Type B pancreatic cell (in vitro differentiated cells): ENCODE measurements at regions not wholly inside any gene's neighbourhood (a gene's known extent, or its start where the extent isn't known, plus 50 kb on each side); places are given as distances from the start of the nearest gene placed in this dataset.
A peak's percentile ranks its signal among the peaks of the same experiment; 100 is the strongest.

ENCODE experiments used
- DNase-seq: peaks from one replicate; pipeline ENCODE4 v3.0.0; 2021; ENCODE audit warnings: mixed read lengths; ENCODE audit not compliant: unreplicated experiment; ENCODE audit errors: extremely low spot score
- H3K27ac Mint-ChIP-seq: 2 replicates; pipeline ENCODE4 v1.8.0; 2021; ENCODE audit warnings: mild to moderate bottlenecking, mixed read lengths
- H3K27me3 Mint-ChIP-seq: 2 replicates; pipeline ENCODE4 v1.8.0; 2021; ENCODE audit warnings: mixed read lengths
- H3K36me3 Mint-ChIP-seq: 2 replicates; pipeline ENCODE4 v1.8.0; 2021; ENCODE audit warnings: mixed read lengths
- H3K4me1 Mint-ChIP-seq: one replicate; pipeline ENCODE4 v1.8.0; 2021; ENCODE audit warnings: mixed read lengths; ENCODE audit not compliant: unreplicated experiment
- H3K4me3 Mint-ChIP-seq: 2 replicates; pipeline ENCODE4 v1.8.0; 2021; ENCODE audit warnings: mild to moderate bottlenecking, mixed read lengths
- H3K9me3 Mint-ChIP-seq: 2 replicates; pipeline ENCODE4 v1.8.0; 2021; ENCODE audit warnings: mixed read lengths
- TF ChIP-seq, protein P1 (sequence below): fragments of 200-600 bp; sonication (generic); conservative IDR thresholded peaks from 2 replicates; pipeline ENCODE4 v1.5.0; 2021; ENCODE audit warnings: antibody characterized with exemption, mild to moderate bottlenecking

- DNase-seq: no peak
- Mint-ChIP-seq H3K4me1 (peaks cover 10% of the 10 kb centered on the region), H3K4me3 (no peak overlapping the region), H3K27me3 (peaks cover 3% of the 10 kb centered on the region), H3K36me3 (no peaks in the 10 kb centered on the region), H3K27ac (no peak overlapping the region), H3K9me3 (no peaks in the 10 kb centered on the region)
- TF ChIP-seq, protein P1, sequence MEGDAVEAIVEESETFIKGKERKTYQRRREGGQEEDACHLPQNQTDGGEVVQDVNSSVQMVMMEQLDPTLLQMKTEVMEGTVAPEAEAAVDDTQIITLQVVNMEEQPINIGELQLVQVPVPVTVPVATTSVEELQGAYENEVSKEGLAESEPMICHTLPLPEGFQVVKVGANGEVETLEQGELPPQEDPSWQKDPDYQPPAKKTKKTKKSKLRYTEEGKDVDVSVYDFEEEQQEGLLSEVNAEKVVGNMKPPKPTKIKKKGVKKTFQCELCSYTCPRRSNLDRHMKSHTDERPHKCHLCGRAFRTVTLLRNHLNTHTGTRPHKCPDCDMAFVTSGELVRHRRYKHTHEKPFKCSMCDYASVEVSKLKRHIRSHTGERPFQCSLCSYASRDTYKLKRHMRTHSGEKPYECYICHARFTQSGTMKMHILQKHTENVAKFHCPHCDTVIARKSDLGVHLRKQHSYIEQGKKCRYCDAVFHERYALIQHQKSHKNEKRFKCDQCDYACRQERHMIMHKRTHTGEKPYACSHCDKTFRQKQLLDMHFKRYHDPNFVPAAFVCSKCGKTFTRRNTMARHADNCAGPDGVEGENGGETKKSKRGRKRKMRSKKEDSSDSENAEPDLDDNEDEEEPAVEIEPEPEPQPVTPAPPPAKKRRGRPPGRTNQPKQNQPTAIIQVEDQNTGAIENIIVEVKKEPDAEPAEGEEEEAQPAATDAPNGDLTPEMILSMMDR: no peak
Measured at GRCh38 chr1:29907596-29907995, 671.3 kb downstream of the PTPRU start.

- Mint-ChIP-seq H3K27ac (no peak overlapping the region), H3K36me3 (no peaks in the 10 kb centered on the region), H3K4me3 (no peak overlapping the region), H3K4me1 (peaks cover 14% of the 10 kb centered on the region), H3K27me3 (peaks cover 4% of the 10 kb centered on the region), H3K9me3 (no peaks in the 10 kb centered on the region)
- TF ChIP-seq, protein P1: no peak
- DNase-seq: no peak
Measured at GRCh38 chr1:29906927-29907326, 670.6 kb downstream of the PTPRU start.

GRCh38 chr1:29903548-29904166 is 667.3 kb downstream of the PTPRU start:
- H3K27ac Mint-ChIP-seq: no peak overlapping the region
- no peak overlapping the region for H3K4me3 Mint-ChIP-seq
- H3K4me1 Mint-ChIP-seq: peaks cover 22% of the 10 kb centered on the region
- peaks cover 7% of the 10 kb centered on the region for H3K27me3 Mint-ChIP-seq
- H3K9me3 Mint-ChIP-seq: no peaks in the 10 kb centered on the region
- TF ChIP-seq, protein P1: no peak
- H3K36me3 Mint-ChIP-seq: no peaks in the 10 kb centered on the region
- no peak for DNase-seq

- no peak for DNase-seq
- peaks cover 20% of the 10 kb centered on the region for H3K27me3 Mint-ChIP-seq
- H3K36me3 Mint-ChIP-seq: no peaks in the 10 kb centered on the region
- peaks cover 22% of the 10 kb centered on the region for H3K4me1 Mint-ChIP-seq
- H3K9me3 Mint-ChIP-seq: no peaks in the 10 kb centered on the region
- H3K4me3 Mint-ChIP-seq: peak overlapping the region; percentile 2
- no peak overlapping the region for H3K27ac Mint-ChIP-seq
- TF ChIP-seq, protein P1: no peak
Measured at GRCh38 chr1:29901624-29902325, 665.5 kb downstream of the PTPRU start.

- Mint-ChIP-seq H3K4me3 (no peak overlapping the region), H3K27me3 (peaks cover 29% of the 10 kb centered on the region), H3K27ac (no peak overlapping the region), H3K36me3 (no peaks in the 10 kb centered on the region), H3K9me3 (no peaks in the 10 kb centered on the region), H3K4me1 (peaks cover 22% of the 10 kb centered on the region)
- no peak for DNase-seq
- TF ChIP-seq, protein P1: no peak
Measured at GRCh38 chr1:29900712-29901111, 664.4 kb downstream of the PTPRU start.
